Activated T-cell treated with anti-CD3 and anti-CD28 coated beads, Interleukin-2, amount 50 U/mL, for 4 hours (primary cell): ENCODE measurements at regions not wholly inside any gene's neighbourhood (a gene's known extent, or its start where the extent isn't known, plus 50 kb on each side); places are given as distances from the start of the nearest gene placed in this dataset.

ENCODE experiments used
- ATAC-seq, 2 donors: fragments of 200-7000 bp; cut with Tn5 transposase; one replicate each; pipeline ENCODE4 v1.10.0; 2021
- DNase-seq: peaks from one replicate; pipeline ENCODE4 v3.0.0-alpha.2; 2020
- H3K27me3 Mint-ChIP-seq: one replicate; pipeline ENCODE4 v1.8.0; 2021; ENCODE audit warnings: low read depth, mixed read lengths
- H3K36me3 Mint-ChIP-seq: one replicate; pipeline ENCODE4 v1.8.0; 2022; ENCODE audit warnings: mixed read lengths; ENCODE audit not compliant: insufficient read depth
- H3K4me1 Mint-ChIP-seq: one replicate; pipeline ENCODE4 v1.8.0; 2021; ENCODE audit warnings: low read depth, mixed read lengths
- H3K4me3 Mint-ChIP-seq: one replicate; pipeline ENCODE4 v1.8.0; 2021; ENCODE audit warnings: mild to moderate bottlenecking, moderate library complexity, mixed read lengths
- H3K9me3 Mint-ChIP-seq: one replicate; pipeline ENCODE4 v1.8.0; 2021; ENCODE audit warnings: mixed read lengths

- Mint-ChIP-seq H3K4me3 (no peak overlapping the region), H3K9me3 (peaks cover 9% of the 10 kb centered on the region), H3K4me1 (no peaks in the 10 kb centered on the region), H3K36me3 (no peaks in the 10 kb centered on the region), H3K27me3 (no peaks in the 10 kb centered on the region)
- DNase-seq, result no peak
- ATAC-seq, result no peak
Observed at GRCh38 chr2:14827226-14828023, 194.9 kb downstream of the LRATD1 start.

DNA sequence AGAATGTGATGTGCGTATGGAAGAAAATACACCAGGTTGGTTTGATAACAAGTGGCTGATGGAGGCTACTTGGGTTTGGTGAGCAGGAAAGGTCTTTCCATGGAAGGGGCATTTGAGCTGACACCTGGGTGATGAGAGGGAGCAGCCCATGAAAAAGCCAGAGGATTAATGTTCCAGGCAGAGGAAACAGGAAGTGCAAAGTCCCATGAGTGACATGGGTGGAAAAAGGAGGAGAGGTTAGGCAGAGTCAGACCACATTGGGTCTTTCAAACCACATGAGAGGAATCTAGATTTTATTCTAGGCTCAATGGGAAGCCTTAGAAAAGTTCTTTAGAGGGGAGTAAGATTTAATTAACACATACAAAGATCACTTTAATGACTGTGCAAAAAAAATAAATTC lies 195.7 kb downstream of the LRATD1 start:
- Mint-ChIP-seq H3K27me3 (no peaks in the 10 kb centered on the region), H3K9me3 (peaks cover 9% of the 10 kb centered on the region), H3K4me3 (no peak overlapping the region), H3K36me3 (no peaks in the 10 kb centered on the region), H3K4me1 (no peaks in the 10 kb centered on the region)
- no peak for ATAC-seq
- no peak for DNase-seq

DNA sequence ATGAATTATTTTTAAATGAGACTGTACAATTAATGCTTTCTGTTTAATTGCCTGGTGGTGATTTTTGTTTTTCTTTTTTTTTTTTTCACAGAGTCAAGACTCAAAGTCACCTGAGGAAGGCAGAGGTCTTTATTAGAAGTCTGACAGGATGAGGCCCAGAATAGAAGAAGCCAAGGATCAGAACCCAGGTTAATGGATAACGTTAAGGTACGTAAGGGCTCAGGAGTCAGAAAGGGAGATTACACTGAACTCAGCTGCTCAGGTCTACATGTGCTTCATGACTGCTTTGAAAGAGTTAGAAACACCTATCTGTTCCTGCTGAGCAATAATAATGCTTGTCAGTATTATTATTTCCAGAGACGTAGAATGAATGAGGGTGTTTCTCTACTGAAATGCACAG lies 196.5 kb downstream of the LRATD1 start:
- no peak for ATAC-seq
- no peaks in the 10 kb centered on the region for H3K4me1 Mint-ChIP-seq

GRCh38 chr2:14831458-14831857 lies 198.9 kb downstream of the LRATD1 start:
- H3K9me3 Mint-ChIP-seq, result peaks cover 4% of the 10 kb centered on the region
- H3K36me3 Mint-ChIP-seq, result no peaks in the 10 kb centered on the region
- H3K27me3 Mint-ChIP-seq, result no peaks in the 10 kb centered on the region
- no peak overlapping the region for H3K4me3 Mint-ChIP-seq
- ATAC-seq, result no peak
- H3K4me1 Mint-ChIP-seq, result no peaks in the 10 kb centered on the region
- no peak for DNase-seq

More for the DNA sequence above, 196.5 kb downstream of the LRATD1 start:
- DNase-seq, result no peak
- Mint-ChIP-seq H3K27me3 (no peaks in the 10 kb centered on the region), H3K4me3 (no peak overlapping the region), H3K36me3 (no peaks in the 10 kb centered on the region), H3K9me3 (peaks cover 9% of the 10 kb centered on the region)

- no peaks in the 10 kb centered on the region for H3K36me3 Mint-ChIP-seq
- peaks cover 3% of the 10 kb centered on the region for H3K27me3 Mint-ChIP-seq
- no peaks in the 10 kb centered on the region for H3K4me1 Mint-ChIP-seq
- no peak overlapping the region for H3K4me3 Mint-ChIP-seq
- no peak for DNase-seq
- ATAC-seq, result no peak
- H3K9me3 Mint-ChIP-seq, result peaks cover 24% of the 10 kb centered on the region
Observed at GRCh38 chr2:14843507-14844204, 211.1 kb downstream of the LRATD1 start.

GRCh38 chr2:14855751-14856150 lies 223.2 kb downstream of the LRATD1 start:
- Mint-ChIP-seq H3K9me3 (peaks cover 12% of the 10 kb centered on the region), H3K36me3 (no peaks in the 10 kb centered on the region), H3K4me3 (no peak overlapping the region), H3K4me1 (no peaks in the 10 kb centered on the region), H3K27me3 (no peaks in the 10 kb centered on the region)
- DNase-seq, result no peak
- ATAC-seq, result no peak

DNA sequence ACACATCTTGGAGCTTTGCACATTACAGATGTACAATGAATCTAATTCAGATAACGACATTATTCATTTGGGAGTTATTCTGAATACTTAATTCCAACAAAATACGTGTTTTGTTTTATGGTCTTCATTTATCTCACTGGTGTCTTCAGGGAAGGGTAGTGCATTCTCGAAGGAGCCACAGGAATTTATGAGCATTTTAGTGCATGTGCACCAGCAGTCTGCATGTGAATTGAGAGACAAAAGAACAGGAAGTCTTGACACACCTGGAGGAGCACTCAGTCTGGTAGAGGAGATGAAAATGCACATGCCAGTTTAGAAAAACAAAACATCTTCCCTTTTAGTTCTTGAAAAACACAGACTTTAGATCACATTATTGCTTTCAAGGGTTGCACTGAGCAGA lies 228.7 kb downstream of the LRATD1 start:
- Mint-ChIP-seq H3K36me3 (no peaks in the 10 kb centered on the region), H3K9me3 (peaks cover 12% of the 10 kb centered on the region), H3K4me1 (no peaks in the 10 kb centered on the region), H3K27me3 (peaks cover 3% of the 10 kb centered on the region), H3K4me3 (no peak overlapping the region)
- DNase-seq, result no peak
- ATAC-seq, result no peak

DNA sequence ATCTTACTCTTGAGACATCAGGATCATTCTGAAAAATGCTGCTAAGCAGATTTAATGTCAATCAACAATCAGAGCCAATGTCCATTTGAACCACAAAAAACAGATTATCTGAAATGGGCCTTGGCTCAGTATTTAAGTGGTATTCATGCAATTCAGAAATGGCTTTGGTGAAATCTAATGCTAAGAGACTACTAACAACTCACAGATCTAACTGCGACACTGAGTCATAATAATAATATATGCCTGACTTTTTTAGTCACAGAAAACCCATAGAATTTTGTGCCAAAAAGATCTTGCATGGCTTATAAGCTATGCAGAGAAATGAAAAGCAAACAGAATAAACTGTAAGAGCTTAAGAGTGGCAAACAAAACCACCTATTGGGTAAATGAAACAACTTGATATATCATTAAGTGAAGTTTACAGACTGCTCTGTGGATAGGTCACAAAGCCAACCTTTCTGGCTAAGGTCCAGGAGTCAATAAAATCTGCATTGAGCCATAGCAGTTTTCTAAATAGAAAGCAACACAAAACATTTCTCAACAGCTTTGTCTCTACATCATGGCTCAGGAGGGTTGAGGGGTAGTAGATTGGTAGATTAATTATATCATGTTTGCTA lies 234.3 kb downstream of the LRATD1 start:
- Mint-ChIP-seq H3K36me3 (no peaks in the 10 kb centered on the region), H3K9me3 (peaks cover 14% of the 10 kb centered on the region), H3K27me3 (peaks cover 3% of the 10 kb centered on the region), H3K4me3 (no peak overlapping the region), H3K4me1 (no peaks in the 10 kb centered on the region)
- ATAC-seq (no peak), DNase-seq (no peak)

DNA sequence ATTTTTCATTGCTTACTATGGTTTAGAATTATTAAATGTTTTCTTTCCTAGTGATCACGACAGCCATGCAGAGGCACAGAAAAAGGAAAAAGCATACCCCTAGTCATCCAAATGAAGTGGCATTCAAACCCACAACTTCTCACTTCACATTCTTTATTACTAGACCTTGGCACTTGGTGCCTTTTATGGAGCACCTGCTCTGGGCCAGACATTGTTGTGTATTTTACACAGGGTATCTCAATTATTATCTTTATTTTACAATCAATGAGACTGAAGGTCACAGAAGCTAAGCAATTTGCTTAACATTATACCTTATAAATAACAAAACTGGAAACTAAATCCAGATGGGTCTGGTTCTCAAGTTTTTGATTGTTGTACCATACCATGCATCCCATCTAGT lies 235.3 kb downstream of the LRATD1 start:
- H3K9me3 Mint-ChIP-seq, result peaks cover 14% of the 10 kb centered on the region
- DNase-seq, result no peak
- H3K27me3 Mint-ChIP-seq, result peaks cover 3% of the 10 kb centered on the region
- ATAC-seq, result no peak
- H3K4me1 Mint-ChIP-seq, result no peaks in the 10 kb centered on the region
- H3K36me3 Mint-ChIP-seq, result no peaks in the 10 kb centered on the region
- H3K4me3 Mint-ChIP-seq, result no peak overlapping the region

- Mint-ChIP-seq H3K27me3 (peaks cover 3% of the 10 kb centered on the region), H3K36me3 (no peaks in the 10 kb centered on the region), H3K4me3 (no peak overlapping the region), H3K9me3 (peaks cover 14% of the 10 kb centered on the region), H3K4me1 (no peaks in the 10 kb centered on the region)
- ATAC-seq (no peak), DNase-seq (no peak)
Observed at GRCh38 chr2:14872779-14873325, 240.3 kb downstream of the LRATD1 start.

GRCh38 chr2:14881651-14882327 lies 249.3 kb downstream of the LRATD1 start:
- Mint-ChIP-seq H3K4me3 (no peak overlapping the region), H3K9me3 (no peaks in the 10 kb centered on the region), H3K4me1 (no peaks in the 10 kb centered on the region), H3K36me3 (peaks cover 1% of the 10 kb centered on the region), H3K27me3 (no peaks in the 10 kb centered on the region)
- DNase-seq (no peak), ATAC-seq (no peak)

DNA sequence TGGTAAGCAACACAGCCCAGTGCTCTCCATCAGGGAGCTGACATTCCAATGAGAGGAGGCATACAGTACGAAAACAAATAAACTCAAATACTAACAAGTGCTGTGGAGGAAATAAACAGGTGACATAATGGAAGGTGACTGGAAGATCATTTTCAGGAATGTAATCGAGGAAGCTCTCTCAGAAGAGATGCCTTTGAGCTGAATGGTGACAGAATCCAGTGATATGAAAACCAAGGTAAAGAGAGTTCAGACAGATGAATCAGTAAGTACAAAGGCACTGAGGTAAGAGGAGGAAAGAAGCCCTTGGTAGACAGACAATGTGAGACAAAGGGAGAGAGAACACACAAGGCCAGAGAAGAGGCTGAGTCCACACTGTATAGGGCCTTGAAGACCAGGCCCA lies 252.1 kb downstream of the LRATD1 start:
- ATAC-seq (no peak), DNase-seq (no peak)
- Mint-ChIP-seq H3K9me3 (no peaks in the 10 kb centered on the region), H3K36me3 (peaks cover 1% of the 10 kb centered on the region), H3K4me3 (no peak overlapping the region), H3K27me3 (no peaks in the 10 kb centered on the region), H3K4me1 (no peaks in the 10 kb centered on the region)

DNA sequence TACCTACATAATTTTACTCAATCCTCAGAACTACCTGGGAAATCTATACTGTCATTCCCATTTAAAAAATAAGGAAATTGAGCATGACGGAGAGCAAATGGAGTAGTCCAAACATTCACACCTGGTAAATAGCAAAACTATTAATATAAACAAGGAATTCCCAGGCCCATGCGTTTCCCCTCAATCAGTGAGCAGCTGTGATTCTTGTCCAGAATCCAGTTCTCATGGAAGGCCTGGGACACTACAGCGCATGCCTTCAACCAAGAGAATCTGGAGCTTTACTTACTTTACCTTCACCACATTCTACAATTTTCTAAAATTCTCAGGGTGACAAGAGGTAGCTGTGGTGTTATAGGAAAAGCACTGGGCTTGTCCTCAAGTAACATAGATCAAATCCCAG lies 259.0 kb downstream of the LRATD1 start:
- ATAC-seq, result no peak
- Mint-ChIP-seq H3K9me3 (peaks cover 5% of the 10 kb centered on the region), H3K4me1 (no peaks in the 10 kb centered on the region), H3K4me3 (no peak overlapping the region), H3K27me3 (no peaks in the 10 kb centered on the region), H3K36me3 (no peaks in the 10 kb centered on the region)
- DNase-seq, result no peak

DNA sequence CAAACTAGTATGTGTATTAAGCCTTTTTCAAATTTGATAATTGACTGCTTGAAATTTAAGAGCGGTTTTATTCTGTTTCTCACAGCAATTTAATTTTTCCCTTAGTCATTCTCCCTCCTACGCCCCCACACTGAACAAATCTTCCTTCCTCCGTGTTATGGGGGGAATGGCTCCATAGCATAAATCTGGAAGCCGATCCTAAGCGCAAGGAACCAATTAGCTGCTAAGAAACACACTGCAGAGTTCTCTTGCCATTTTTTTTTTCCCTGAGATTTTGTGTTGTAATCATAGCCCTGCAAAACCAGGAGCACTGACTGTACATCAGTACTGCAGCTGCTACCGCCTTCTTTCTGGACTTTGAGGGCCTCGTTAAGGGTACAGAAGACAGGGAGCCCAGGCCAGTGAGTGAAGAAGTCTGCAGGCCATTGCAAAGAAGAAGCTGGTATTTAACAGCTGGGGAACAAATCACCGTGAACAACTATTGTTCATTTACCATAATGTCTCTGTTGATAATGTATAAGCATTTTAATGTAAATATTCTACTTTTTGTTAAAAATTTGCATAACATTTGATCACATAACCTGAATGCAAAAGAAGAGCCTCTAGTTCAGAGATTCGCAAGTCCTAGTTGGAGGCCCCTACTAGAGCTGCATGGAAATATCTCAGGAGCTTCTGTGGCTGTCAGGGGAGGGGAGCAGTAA lies 264.0 kb downstream of the LRATD1 start:
- ATAC-seq (no peak), DNase-seq (no peak)
- Mint-ChIP-seq H3K27me3 (peaks cover 2% of the 10 kb centered on the region), H3K36me3 (no peaks in the 10 kb centered on the region), H3K9me3 (peaks cover 5% of the 10 kb centered on the region), H3K4me3 (no peak overlapping the region), H3K4me1 (no peaks in the 10 kb centered on the region)
